HEK293 (cell line): ENCODE measurements at regions not wholly inside any gene's neighbourhood (a gene's known extent, or its start where the extent isn't known, plus 50 kb on each side); places are given as distances from the start of the nearest gene placed in this dataset.

Experiments used
- CTCF ChIA-PET: fragments of 350-600 bp; formaldehyde crosslinking; extraction: SDS; loops from one replicate; lab custom pipeline; 2021; ENCODE audit warnings: antibody characterized with exemption; lab: Yijun Ruan, JAX
- POLR2A ChIA-PET: fragments of 300-600 bp; formaldehyde crosslinking; extraction: SDS; loops from one replicate; lab custom pipeline; 2020; ENCODE audit warnings: antibody characterized with exemption, inconsistent platforms; lab: Yijun Ruan, JAX
- H3K27ac ChIP-seq: fragments of 200-500 bp; sonication (Bioruptor generic); 2 replicates; pipeline ENCODE4 v1.5.1; 2014; ENCODE audit warnings: low read depth, low read length, control low read depth, inconsistent platforms; ENCODE audit errors: extremely low read depth
- H3K36me3 ChIP-seq, 2 experiments: fragments of 200-500 bp in 1 of 2; sonication (Bioruptor generic) in 1 of 2; 1 replicate in 1 of 2; 2 replicates in 1 of 2; pipeline ENCODE4 v1.5.1; 2014 to 2017; ENCODE audit warnings: inconsistent platforms in 2 of 2, low read length in 2 of 2; ENCODE audit not compliant: control insufficient read depth in 2 of 2, insufficient read depth in 1 of 2
- H3K4me1 ChIP-seq: fragments of 200-500 bp; sonication (Bioruptor generic); 2 replicates; pipeline ENCODE4 v1.5.1; 2014; ENCODE audit warnings: mild to moderate bottlenecking, low read length, inconsistent platforms; ENCODE audit not compliant: control insufficient read depth, insufficient read depth
- H3K4me3 ChIP-seq: 2 replicates; pipeline ENCODE4 v1.5.1; 2011; ENCODE audit warnings: low read depth, mild to moderate bottlenecking, control low read depth, low read length, moderate library complexity
- H3K9me3 ChIP-seq: fragments of 200-500 bp; sonication (Bioruptor generic); 2 replicates; pipeline ENCODE4 v1.5.1; 2014; ENCODE audit warnings: low read depth, low read length, inconsistent platforms; ENCODE audit not compliant: control insufficient read depth, insufficient read depth
- KLF8 ChIP-seq: fragments of 450-650 bp; formaldehyde crosslinking; IDR thresholded peaks from 2 replicates; pipeline ENCODE4 v1.5.1; 2016; ENCODE audit warnings: missing biosample characterization, missing genetic modification characterization
- KLF9 ChIP-seq: fragments of 450-650 bp; formaldehyde crosslinking; IDR thresholded peaks from 2 replicates; pipeline ENCODE4 v1.5.1; 2016; ENCODE audit warnings: missing biosample characterization, missing genetic modification characterization, low read depth
- MEIS1 ChIP-seq: sonication (generic); formaldehyde crosslinking; IDR thresholded peaks from 2 replicates; pipeline ENCODE4 v1.8.1; 2022; ENCODE audit warnings: missing genetic modification reagents, mild to moderate bottlenecking, borderline replicate concordance
- PRDM1 ChIP-seq: fragments of 450-650 bp; formaldehyde crosslinking; IDR thresholded peaks from 2 replicates; pipeline ENCODE4; 2016; ENCODE audit warnings: missing biosample characterization, missing genetic modification characterization
- RBAK ChIP-seq: fragments of 450-650 bp; formaldehyde crosslinking; IDR thresholded peaks from 2 replicates; pipeline ENCODE4 v1.5.1; 2016; ENCODE audit warnings: missing biosample characterization, missing genetic modification characterization
- SCRT2 ChIP-seq: fragments of 450-650 bp; formaldehyde crosslinking; IDR thresholded peaks from 2 replicates; pipeline ENCODE4 v1.5.1; 2016; ENCODE audit warnings: missing biosample characterization, missing genetic modification characterization
- ZNF16 ChIP-seq: fragments of 450-650 bp; formaldehyde crosslinking; IDR thresholded peaks from 2 replicates; pipeline ENCODE4 v1.5.1; 2016; ENCODE audit warnings: low read depth, missing biosample characterization, missing genetic modification characterization
- ZNF19 ChIP-seq: fragments of 450-650 bp; formaldehyde crosslinking; IDR thresholded peaks from 2 replicates; pipeline ENCODE4; 2016; ENCODE audit warnings: missing biosample characterization, missing genetic modification characterization, low read depth
- ZNF211 ChIP-seq: fragments of 450-650 bp; formaldehyde crosslinking; IDR thresholded peaks from 2 replicates; pipeline ENCODE4 v1.5.1; 2016; ENCODE audit warnings: low read depth, missing biosample characterization, missing genetic modification characterization
- ZNF350 ChIP-seq: fragments of 450-650 bp; formaldehyde crosslinking; IDR thresholded peaks from 2 replicates; pipeline ENCODE4 v1.5.0; 2017; ENCODE audit warnings: missing biosample characterization, mild to moderate bottlenecking, missing genetic modification characterization
- ZNF354C ChIP-seq: fragments of 450-650 bp; formaldehyde crosslinking; IDR thresholded peaks from 2 replicates; pipeline ENCODE4 v1.5.1; 2016; ENCODE audit warnings: missing biosample characterization, missing genetic modification characterization, low read depth, borderline replicate concordance
- ZNF366 ChIP-seq: fragments of 450-650 bp; formaldehyde crosslinking; conservative IDR thresholded peaks from 2 replicates; pipeline ENCODE4 v1.5.1; 2016; ENCODE audit warnings: missing biosample characterization, missing genetic modification characterization
- ZNF585B ChIP-seq: fragments of 450-650 bp; formaldehyde crosslinking; IDR thresholded peaks from 2 replicates; pipeline ENCODE4 v1.5.1; 2016; ENCODE audit warnings: missing biosample characterization, missing genetic modification characterization
- ZNF610 ChIP-seq: fragments of 450-650 bp; formaldehyde crosslinking; IDR thresholded peaks from 2 replicates; pipeline ENCODE4 v1.5.1; 2016; ENCODE audit warnings: missing biosample characterization, missing genetic modification characterization, borderline replicate concordance
- ZNF624 ChIP-seq: fragments of 450-650 bp; formaldehyde crosslinking; IDR thresholded peaks from 2 replicates; pipeline ENCODE4 v1.5.1; 2017; ENCODE audit warnings: missing biosample characterization, missing genetic modification characterization
- ZNF76 ChIP-seq: fragments of 450-650 bp; formaldehyde crosslinking; IDR thresholded peaks from 2 replicates; pipeline ENCODE4; 2016; ENCODE audit warnings: low read depth, missing biosample characterization, missing genetic modification characterization, borderline replicate concordance
- ZNF791 ChIP-seq: fragments of 450-650 bp; formaldehyde crosslinking; IDR thresholded peaks from 2 replicates; pipeline ENCODE4 v1.5.1; 2016; ENCODE audit warnings: missing biosample characterization, missing genetic modification characterization
- TF ChIP-seq, protein P1 (sequence below): fragments of 450-650 bp; formaldehyde crosslinking; IDR thresholded peaks from 2 replicates; pipeline ENCODE4 v1.5.1; 2016; ENCODE audit warnings: missing biosample characterization, missing genetic modification characterization
- TF ChIP-seq, protein P2 (sequence below): fragments of 450-650 bp; formaldehyde crosslinking; IDR thresholded peaks from 2 replicates; pipeline ENCODE4 v1.5.1; 2016; ENCODE audit warnings: missing biosample characterization, missing genetic modification characterization
- TF ChIP-seq, protein P3 (sequence below): fragments of 450-650 bp; formaldehyde crosslinking; IDR thresholded peaks from 2 replicates; pipeline ENCODE4 v1.5.1; 2017; ENCODE audit warnings: missing biosample characterization, missing genetic modification characterization
- TF ChIP-seq, protein P4 (sequence below): fragments of 450-650 bp; formaldehyde crosslinking; IDR thresholded peaks from 2 replicates; pipeline ENCODE4 v1.5.1; 2016; ENCODE audit warnings: missing biosample characterization, missing genetic modification characterization

DNA sequence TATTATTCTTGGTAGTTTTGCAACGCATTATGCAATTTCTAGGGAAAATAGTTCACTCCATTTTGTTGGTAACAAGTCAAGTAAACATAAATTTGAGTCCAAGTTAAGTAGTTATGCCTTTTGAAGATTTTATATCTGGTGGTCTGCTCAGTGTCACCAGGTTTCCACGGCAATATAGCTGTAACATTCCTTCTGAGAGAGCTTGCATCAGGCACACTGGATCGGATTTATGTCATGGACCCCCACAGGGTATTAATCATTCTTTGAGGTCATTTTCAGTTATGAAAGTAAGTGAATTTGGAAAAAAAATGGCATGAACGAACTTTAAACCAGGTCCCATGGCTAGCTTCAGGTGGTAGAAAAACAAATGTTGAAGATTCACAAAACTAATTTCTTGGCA lies 136.3 kb downstream of the POLR1F start (continued):
- TF ChIP-seq, protein P1, sequence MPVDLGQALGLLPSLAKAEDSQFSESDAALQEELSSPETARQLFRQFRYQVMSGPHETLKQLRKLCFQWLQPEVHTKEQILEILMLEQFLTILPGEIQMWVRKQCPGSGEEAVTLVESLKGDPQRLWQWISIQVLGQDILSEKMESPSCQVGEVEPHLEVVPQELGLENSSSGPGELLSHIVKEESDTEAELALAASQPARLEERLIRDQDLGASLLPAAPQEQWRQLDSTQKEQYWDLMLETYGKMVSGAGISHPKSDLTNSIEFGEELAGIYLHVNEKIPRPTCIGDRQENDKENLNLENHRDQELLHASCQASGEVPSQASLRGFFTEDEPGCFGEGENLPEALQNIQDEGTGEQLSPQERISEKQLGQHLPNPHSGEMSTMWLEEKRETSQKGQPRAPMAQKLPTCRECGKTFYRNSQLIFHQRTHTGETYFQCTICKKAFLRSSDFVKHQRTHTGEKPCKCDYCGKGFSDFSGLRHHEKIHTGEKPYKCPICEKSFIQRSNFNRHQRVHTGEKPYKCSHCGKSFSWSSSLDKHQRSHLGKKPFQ (tag by site-specific recombination), result no peak
- no peak for TF ChIP-seq ZNF585B
- TF ChIP-seq, all 188 proteins: peak for 0

DNA sequence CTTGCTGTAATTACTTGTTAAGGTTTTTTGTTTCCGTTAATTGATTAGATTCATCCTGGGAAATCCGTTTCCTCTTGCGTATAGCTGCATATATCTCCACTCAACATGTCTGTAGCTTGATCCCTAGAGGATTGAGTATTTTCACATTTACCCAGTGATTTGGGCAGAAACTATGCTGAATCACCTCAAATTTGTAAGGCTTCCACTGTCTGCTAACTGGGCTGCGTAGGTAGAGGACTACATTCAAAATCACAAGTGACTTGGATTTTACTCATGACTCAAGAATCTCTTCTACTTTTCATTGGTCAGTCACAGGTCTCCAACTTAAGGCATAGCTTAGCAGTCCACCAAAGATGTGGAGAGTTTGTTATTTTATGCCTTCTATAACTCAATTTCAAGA lies 141.8 kb downstream of the POLR1F start:
- ChIA-PET POLR2A (no interaction called here), CTCF (no interaction called here)
- TF ChIP-seq ZNF791 (tag by site-specific recombination), result no peak
- TF ChIP-seq ZNF16 (tag by site-specific recombination), result no peak
- no peak for TF ChIP-seq KLF8 (tag by site-specific recombination)
- no peak for TF ChIP-seq RBAK
- no peak for TF ChIP-seq ZNF366 (tag by site-specific recombination)
- TF ChIP-seq, protein P2, sequence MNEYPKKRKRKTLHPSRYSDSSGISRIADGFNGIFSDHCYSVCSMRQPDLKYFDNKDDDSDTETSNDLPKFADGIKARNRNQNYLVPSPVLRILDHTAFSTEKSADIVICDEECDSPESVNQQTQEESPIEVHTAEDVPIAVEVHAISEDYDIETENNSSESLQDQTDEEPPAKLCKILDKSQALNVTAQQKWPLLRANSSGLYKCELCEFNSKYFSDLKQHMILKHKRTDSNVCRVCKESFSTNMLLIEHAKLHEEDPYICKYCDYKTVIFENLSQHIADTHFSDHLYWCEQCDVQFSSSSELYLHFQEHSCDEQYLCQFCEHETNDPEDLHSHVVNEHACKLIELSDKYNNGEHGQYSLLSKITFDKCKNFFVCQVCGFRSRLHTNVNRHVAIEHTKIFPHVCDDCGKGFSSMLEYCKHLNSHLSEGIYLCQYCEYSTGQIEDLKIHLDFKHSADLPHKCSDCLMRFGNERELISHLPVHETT (tag by site-specific recombination), result no peak
- TF ChIP-seq, protein P3, sequence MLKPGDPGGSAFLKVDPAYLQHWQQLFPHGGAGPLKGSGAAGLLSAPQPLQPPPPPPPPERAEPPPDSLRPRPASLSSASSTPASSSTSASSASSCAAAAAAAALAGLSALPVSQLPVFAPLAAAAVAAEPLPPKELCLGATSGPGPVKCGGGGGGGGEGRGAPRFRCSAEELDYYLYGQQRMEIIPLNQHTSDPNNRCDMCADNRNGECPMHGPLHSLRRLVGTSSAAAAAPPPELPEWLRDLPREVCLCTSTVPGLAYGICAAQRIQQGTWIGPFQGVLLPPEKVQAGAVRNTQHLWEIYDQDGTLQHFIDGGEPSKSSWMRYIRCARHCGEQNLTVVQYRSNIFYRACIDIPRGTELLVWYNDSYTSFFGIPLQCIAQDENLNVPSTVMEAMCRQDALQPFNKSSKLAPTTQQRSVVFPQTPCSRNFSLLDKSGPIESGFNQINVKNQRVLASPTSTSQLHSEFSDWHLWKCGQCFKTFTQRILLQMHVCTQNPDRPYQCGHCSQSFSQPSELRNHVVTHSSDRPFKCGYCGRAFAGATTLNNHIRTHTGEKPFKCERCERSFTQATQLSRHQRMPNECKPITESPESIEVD (tag by site-specific recombination), result no peak
- TF ChIP-seq ZNF350 (tag by site-specific recombination), result no peak
- TF ChIP-seq ZNF19 (tag by site-specific recombination), result no peak
- TF ChIP-seq ZNF211 (tag by site-specific recombination), result no peak
- no peak for TF ChIP-seq SCRT2 (tag by site-specific recombination)
- TF ChIP-seq PRDM1, result no peak
- TF ChIP-seq ZNF610 (tag by site-specific recombination), result no peak
- no peak for TF ChIP-seq ZNF624 (tag by site-specific recombination)
- TF ChIP-seq, protein P4, sequence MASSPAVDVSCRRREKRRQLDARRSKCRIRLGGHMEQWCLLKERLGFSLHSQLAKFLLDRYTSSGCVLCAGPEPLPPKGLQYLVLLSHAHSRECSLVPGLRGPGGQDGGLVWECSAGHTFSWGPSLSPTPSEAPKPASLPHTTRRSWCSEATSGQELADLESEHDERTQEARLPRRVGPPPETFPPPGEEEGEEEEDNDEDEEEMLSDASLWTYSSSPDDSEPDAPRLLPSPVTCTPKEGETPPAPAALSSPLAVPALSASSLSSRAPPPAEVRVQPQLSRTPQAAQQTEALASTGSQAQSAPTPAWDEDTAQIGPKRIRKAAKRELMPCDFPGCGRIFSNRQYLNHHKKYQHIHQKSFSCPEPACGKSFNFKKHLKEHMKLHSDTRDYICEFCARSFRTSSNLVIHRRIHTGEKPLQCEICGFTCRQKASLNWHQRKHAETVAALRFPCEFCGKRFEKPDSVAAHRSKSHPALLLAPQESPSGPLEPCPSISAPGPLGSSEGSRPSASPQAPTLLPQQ (tag by site-specific recombination), result no peak
- no peak for TF ChIP-seq ZNF354C (tag by site-specific recombination)
- no peak for TF ChIP-seq ZNF76 (tag by site-specific recombination)
- TF ChIP-seq MEIS1, result no peak
- no peak for TF ChIP-seq KLF9

More for the DNA sequence above, 141.8 kb downstream of the POLR1F start:
- no peak overlapping the region for H3K4me3 ChIP-seq
- no peak overlapping the region for H3K27ac ChIP-seq
- H3K36me3 ChIP-seq, result no peaks in the 10 kb centered on the region
- no peaks in the 10 kb centered on the region for H3K9me3 ChIP-seq
- H3K4me1 ChIP-seq, result no peaks in the 10 kb centered on the region
